Kidney epithelial cell (primary cell): ENCODE measurements at regions not wholly inside any gene's neighbourhood (a gene's known extent, or its start where the extent isn't known, plus 50 kb on each side); places are given as distances from the start of the nearest gene placed in this dataset.

Experiments
- DNase-seq: peaks from one replicate; pipeline ENCODE4 v3.0.0-alpha.2; 2010; ENCODE audit warnings: low read depth
- H3K27me3 ChIP-seq: 2 replicates; pipeline ENCODE4 v1.6.0; 2011; ENCODE audit warnings: low read length; ENCODE audit not compliant: control insufficient read depth, insufficient read depth
- H3K36me3 ChIP-seq: 2 replicates; pipeline ENCODE4 v1.5.1; 2011; ENCODE audit warnings: low read length; ENCODE audit not compliant: control insufficient read depth, insufficient read depth
- H3K4me3 ChIP-seq: 2 replicates; pipeline ENCODE4 v1.5.1; 2011; ENCODE audit warnings: low read depth, mild to moderate bottlenecking, control low read depth, low read length
- CTCF ChIP-seq: IDR thresholded peaks from 2 replicates; pipeline ENCODE4 v1.5.1; 2011; ENCODE audit warnings: mild to moderate bottlenecking, moderate library complexity, low read length, control low read depth, inconsistent platforms; ENCODE audit not compliant: insufficient read depth, poor library complexity, severe bottlenecking

DNA sequence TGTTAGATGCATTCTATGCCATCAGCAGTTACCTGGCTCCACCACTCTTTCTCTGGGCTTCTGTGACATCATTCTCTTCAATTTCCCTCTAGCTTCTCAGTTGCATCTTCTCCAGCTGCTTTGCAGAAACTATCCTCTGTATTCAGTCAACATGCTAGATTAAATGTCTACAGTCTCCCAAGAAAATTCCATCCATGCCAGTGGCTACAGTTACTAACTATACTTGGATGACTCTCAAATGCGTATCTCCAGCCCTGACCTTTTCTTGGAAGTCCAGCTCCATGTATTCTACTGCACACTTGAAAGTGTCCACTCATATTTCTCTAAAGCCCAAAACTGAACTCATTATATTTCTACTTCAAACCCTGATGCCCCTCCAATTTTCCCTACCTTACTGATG lies 232.3 kb upstream of the TENM3 start:
- no peak overlapping the region for H3K4me3 ChIP-seq
- TF ChIP-seq CTCF = no peak
- no peaks in the 10 kb centered on the region for H3K27me3 ChIP-seq
- DNase-seq = no peak
- H3K36me3 ChIP-seq = no peaks in the 10 kb centered on the region

- DNase-seq = no peak
- Histone ChIP-seq H3K27me3 (no peaks in the 10 kb centered on the region), H3K4me3 (no peak overlapping the region), H3K36me3 (no peaks in the 10 kb centered on the region)
- no peak for TF ChIP-seq CTCF
Measured at GRCh38 chr4:182014164-182014563, 229.0 kb upstream of the TENM3 start.

- no peak for TF ChIP-seq CTCF
- no peaks in the 10 kb centered on the region for H3K36me3 ChIP-seq
- H3K27me3 ChIP-seq = no peaks in the 10 kb centered on the region
- no peak for DNase-seq
- H3K4me3 ChIP-seq = no peak overlapping the region
Measured at GRCh38 chr4:182015014-182015413, 228.2 kb upstream of the TENM3 start.

GRCh38 chr4:182015893-182016292 lies 227.3 kb upstream of the TENM3 start:
- TF ChIP-seq CTCF = no peak
- Histone ChIP-seq H3K27me3 (no peaks in the 10 kb centered on the region), H3K4me3 (no peak overlapping the region), H3K36me3 (no peaks in the 10 kb centered on the region)
- DNase-seq = peak; percentile 38

DNA sequence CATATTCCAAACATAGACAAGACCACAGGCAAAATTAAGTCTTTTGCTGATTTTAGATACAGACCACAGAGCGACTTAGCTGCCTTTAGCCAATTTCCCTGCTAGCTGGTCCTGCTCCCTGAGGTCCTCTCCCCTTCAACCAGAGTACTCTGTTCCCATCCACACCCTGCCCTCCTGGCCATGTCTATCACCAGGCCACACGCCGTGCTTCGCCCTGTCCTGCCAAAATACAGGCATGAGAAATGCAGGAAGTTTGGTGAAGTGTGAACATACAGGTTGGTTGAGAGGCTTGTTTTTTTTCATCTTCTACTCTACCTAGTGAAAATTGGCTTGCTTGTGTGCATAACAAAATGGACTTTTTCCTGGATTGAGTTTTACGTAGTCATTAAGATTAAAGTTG lies 226.2 kb upstream of the TENM3 start:
- no peak for TF ChIP-seq CTCF
- Histone ChIP-seq H3K4me3 (no peak overlapping the region), H3K27me3 (no peaks in the 10 kb centered on the region), H3K36me3 (no peaks in the 10 kb centered on the region)
- no peak for DNase-seq

DNA sequence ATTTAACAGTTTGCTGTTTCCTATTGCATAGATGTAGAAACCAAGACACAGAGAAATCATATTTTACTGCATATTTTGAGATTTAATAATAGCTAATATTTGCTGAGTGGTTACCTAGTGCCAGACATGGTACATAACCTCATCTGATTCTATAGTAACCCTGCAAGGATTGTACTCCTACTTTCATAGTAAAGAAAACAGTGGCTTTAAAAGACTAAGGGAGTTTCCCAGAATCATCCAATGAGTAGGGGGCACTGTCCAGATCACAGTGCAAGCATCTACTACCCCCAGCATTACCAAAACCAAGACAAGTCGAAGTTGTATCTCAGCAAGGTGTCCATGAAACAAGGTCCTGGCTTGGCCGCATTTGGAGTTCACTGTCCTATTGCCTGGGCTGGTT lies 224.5 kb upstream of the TENM3 start:
- no peak for DNase-seq
- H3K27me3 ChIP-seq = no peaks in the 10 kb centered on the region

More for the DNA sequence above, 224.5 kb upstream of the TENM3 start:
- no peak overlapping the region for H3K4me3 ChIP-seq
- H3K36me3 ChIP-seq = no peaks in the 10 kb centered on the region
- no peak for TF ChIP-seq CTCF
